Mesothelial cell of epicardium (in vitro differentiated cells): ENCODE measurements at regions not wholly inside any gene's neighbourhood (a gene's known extent, or its start where the extent isn't known, plus 50 kb on each side); places are given as distances from the start of the nearest gene placed in this dataset.

Experiments used
- DNase-seq, 2 experiments: peaks; one replicate each; pipeline ENCODE4 v3.0.0; 2021; ENCODE audit warnings: low spot score in 2 of 2; ENCODE audit not compliant: unreplicated experiment in 2 of 2
- H3K27ac Mint-ChIP-seq: 2 replicates; pipeline ENCODE4 v1.8.0; 2021; ENCODE audit warnings: mixed read lengths
- H3K27me3 Mint-ChIP-seq: 2 replicates; pipeline ENCODE4 v1.8.0; 2021; ENCODE audit warnings: low read depth, mixed read lengths
- H3K36me3 Mint-ChIP-seq: 2 replicates; pipeline ENCODE4 v1.8.0; 2021; ENCODE audit warnings: mixed read lengths
- H3K4me1 Mint-ChIP-seq: 2 replicates; pipeline ENCODE4 v1.8.0; 2021; ENCODE audit warnings: mixed read lengths
- H3K4me3 Mint-ChIP-seq: 2 replicates; pipeline ENCODE4 v1.8.0; 2021; ENCODE audit warnings: mild to moderate bottlenecking, moderate library complexity, mixed read lengths
- H3K9me3 Mint-ChIP-seq: 2 replicates; pipeline ENCODE4 v1.8.0; 2021; ENCODE audit warnings: mixed read lengths
- TF ChIP-seq, protein P1 (sequence below): fragments of 200-600 bp; sonication (generic); IDR thresholded peaks from one replicate; pipeline ENCODE4 v1.5.0; 2021; ENCODE audit warnings: antibody characterized with exemption; ENCODE audit not compliant: unreplicated experiment

DNA sequence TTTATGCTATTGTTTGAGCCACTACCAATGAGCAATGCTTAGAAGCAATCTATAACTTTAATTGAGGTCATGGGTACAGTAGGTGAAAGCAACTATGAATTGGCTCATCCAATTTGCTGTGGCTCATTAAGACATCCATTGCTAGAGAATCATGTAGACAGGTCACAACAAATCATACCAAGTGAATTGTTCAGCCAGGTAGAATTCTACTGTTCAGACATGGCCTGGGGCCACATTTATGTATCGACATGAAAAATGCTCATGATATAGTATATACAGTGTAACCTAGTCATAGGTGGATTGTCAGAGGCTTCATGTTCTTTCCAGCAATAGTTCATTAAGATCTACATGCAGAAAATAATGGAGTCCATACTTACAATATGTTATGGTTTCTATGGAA, 633.7 kb upstream of the EYS start:
- no peak overlapping the region for H3K4me3 Mint-ChIP-seq
- no peak for DNase-seq

DNA sequence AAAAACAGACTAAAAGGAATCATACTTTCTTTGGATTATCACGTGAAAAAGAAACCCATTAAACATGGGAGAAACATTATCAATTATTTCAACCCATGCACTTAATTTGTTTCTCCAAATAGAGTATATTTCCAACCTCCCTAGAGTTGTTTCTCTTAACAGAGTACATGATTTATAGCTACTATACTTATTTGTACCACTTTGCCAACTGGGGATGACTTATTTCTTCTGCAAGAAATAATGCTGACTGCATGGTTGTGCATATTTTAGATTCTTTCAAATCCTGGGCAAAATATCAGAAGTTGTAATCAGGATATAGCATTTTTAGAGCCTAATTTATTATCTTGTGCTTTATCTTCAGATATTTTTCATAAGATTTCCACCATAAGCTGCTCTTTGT, 629.1 kb upstream of the EYS start:
- no peak for DNase-seq
- Mint-ChIP-seq H3K27me3 (peaks cover 7% of the 10 kb centered on the region), H3K36me3 (no peaks in the 10 kb centered on the region), H3K4me1 (peaks cover 9% of the 10 kb centered on the region), H3K9me3 (no peaks in the 10 kb centered on the region), H3K27ac (no peak overlapping the region), H3K4me3 (no peak overlapping the region)
- TF ChIP-seq, protein P1, sequence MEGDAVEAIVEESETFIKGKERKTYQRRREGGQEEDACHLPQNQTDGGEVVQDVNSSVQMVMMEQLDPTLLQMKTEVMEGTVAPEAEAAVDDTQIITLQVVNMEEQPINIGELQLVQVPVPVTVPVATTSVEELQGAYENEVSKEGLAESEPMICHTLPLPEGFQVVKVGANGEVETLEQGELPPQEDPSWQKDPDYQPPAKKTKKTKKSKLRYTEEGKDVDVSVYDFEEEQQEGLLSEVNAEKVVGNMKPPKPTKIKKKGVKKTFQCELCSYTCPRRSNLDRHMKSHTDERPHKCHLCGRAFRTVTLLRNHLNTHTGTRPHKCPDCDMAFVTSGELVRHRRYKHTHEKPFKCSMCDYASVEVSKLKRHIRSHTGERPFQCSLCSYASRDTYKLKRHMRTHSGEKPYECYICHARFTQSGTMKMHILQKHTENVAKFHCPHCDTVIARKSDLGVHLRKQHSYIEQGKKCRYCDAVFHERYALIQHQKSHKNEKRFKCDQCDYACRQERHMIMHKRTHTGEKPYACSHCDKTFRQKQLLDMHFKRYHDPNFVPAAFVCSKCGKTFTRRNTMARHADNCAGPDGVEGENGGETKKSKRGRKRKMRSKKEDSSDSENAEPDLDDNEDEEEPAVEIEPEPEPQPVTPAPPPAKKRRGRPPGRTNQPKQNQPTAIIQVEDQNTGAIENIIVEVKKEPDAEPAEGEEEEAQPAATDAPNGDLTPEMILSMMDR, result no peak

More for the DNA sequence above, 633.7 kb upstream of the EYS start:
- TF ChIP-seq, protein P1, result no peak
- H3K9me3 Mint-ChIP-seq, result no peaks in the 10 kb centered on the region
- peaks cover 21% of the 10 kb centered on the region for H3K27me3 Mint-ChIP-seq
- H3K4me1 Mint-ChIP-seq, result peaks cover 8% of the 10 kb centered on the region
- no peak overlapping the region for H3K27ac Mint-ChIP-seq
- H3K36me3 Mint-ChIP-seq, result no peaks in the 10 kb centered on the region

DNA sequence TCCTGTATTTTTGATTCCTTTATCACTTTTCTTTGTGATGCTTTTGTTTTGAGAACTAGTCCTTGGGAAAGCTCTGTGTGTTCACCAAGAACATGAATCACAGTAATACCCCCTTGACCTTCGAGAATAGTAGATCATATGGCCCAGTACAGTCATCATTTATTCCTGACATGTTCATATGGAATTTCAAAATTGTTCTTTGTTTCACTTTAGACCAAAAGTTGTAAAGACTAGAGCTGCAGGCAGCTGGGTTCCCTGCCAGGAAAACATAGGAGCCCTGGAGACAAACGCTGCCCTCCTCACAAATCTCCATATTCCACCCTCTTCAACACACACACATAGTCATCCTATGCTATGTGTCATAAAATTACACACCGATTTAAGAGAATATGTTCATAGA, 621.2 kb upstream of the EYS start:
- Mint-ChIP-seq H3K4me1 (no peaks in the 10 kb centered on the region), H3K36me3 (no peaks in the 10 kb centered on the region), H3K4me3 (no peak overlapping the region), H3K9me3 (no peaks in the 10 kb centered on the region), H3K27ac (no peak overlapping the region), H3K27me3 (peaks cover 3% of the 10 kb centered on the region)
- TF ChIP-seq, protein P1, result no peak
- no peak for DNase-seq

DNA sequence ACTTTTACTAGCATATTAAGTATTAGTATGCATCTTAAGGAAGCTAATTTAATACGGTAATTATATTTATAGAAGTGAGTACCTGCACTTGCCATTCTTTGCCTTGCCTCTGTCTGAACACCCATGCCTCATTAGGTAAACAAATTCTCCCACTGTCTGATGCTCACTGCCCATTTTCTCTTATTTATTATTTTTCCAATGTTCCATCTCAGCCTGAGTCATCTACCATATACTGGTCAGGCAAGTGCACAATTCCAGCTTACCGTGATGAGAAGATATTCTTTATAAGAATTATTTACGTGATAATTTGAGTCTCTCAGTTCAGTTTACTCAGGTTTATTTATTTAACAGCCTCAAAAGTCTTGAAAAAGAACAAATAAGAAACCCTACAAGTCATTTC, 619.2 kb upstream of the EYS start:
- Mint-ChIP-seq H3K4me3 (no peak overlapping the region), H3K27ac (no peak overlapping the region), H3K27me3 (no peaks in the 10 kb centered on the region), H3K36me3 (no peaks in the 10 kb centered on the region), H3K4me1 (no peaks in the 10 kb centered on the region), H3K9me3 (no peaks in the 10 kb centered on the region)
- DNase-seq, result no peak
- TF ChIP-seq, protein P1, result no peak

DNA sequence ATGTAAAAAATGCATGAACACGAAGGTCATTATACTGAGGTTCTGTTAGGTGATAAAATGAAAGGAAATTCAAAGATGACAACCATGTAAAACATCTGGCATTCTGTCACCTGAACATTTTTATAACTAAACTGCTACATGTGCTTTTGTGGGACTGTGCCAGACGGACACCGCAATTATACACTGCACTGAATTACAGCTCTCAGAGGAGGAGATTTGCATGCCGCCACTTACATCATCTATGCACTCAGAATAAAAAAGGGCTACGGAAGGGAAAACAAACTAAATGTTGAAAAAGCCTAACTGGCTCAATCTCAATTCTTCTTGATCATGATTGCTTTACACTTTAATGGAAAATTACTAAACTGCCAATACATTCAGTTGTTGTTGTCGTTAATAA, 614.0 kb upstream of the EYS start:
- TF ChIP-seq, protein P1, result no peak
- Mint-ChIP-seq H3K27me3 (peaks cover 2% of the 10 kb centered on the region), H3K27ac (no peak overlapping the region), H3K36me3 (no peaks in the 10 kb centered on the region), H3K9me3 (no peaks in the 10 kb centered on the region), H3K4me1 (no peaks in the 10 kb centered on the region), H3K4me3 (no peak overlapping the region)
- no peak for DNase-seq

DNA sequence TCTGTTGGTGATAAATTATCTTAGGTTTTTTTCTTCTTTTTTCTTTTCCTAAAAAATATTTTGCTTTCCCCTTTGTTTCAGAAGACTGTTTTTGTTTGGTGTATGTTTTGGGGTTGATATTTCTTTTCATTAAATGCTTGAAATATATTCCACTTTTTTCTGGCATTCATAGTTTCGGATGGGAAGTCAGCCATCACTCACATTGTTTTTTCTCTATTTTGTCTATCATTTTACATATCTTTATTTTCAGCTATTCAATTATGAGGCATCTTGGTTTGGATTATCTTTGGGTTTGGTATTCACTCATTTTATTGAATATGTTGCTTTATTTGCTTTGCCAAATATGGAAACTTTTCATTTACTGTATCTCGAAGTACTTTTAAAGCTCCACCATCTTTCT, 600.5 kb upstream of the EYS start:
- Mint-ChIP-seq H3K4me3 (no peak overlapping the region), H3K9me3 (peaks cover 29% of the 10 kb centered on the region), H3K36me3 (peaks cover 12% of the 10 kb centered on the region), H3K27ac (no peak overlapping the region), H3K4me1 (no peaks in the 10 kb centered on the region), H3K27me3 (no peaks in the 10 kb centered on the region)
- TF ChIP-seq, protein P1, result no peak
- DNase-seq, result no peak
